Nephron (organoid): ENCODE measurements at regions not wholly inside any gene's neighbourhood (a gene's known extent, or its start where the extent isn't known, plus 50 kb on each side); places are given as distances from the start of the nearest gene placed in this dataset.

Experiments used
- H3K27ac Mint-ChIP-seq, 3 experiments: 2 replicates each; pipeline ENCODE4 v1.8.0; 2020; ENCODE audit warnings: mixed read lengths in 3 of 3, mild to moderate bottlenecking in 2 of 3, moderate library complexity in 1 of 3
- H3K27me3 Mint-ChIP-seq: 2 replicates; pipeline ENCODE4 v1.8.0; 2021; ENCODE audit warnings: low read depth, mild to moderate bottlenecking, moderate library complexity, mixed read lengths
- H3K36me3 Mint-ChIP-seq: 2 replicates; pipeline ENCODE4 v1.8.0; 2020; ENCODE audit warnings: low read depth, mixed read lengths
- H3K4me1 Mint-ChIP-seq: 2 replicates; pipeline ENCODE4 v1.8.0; 2020; ENCODE audit warnings: mixed read lengths
- H3K4me3 Mint-ChIP-seq, 3 experiments: 2 replicates each; pipeline ENCODE4 v1.8.0; 2020; ENCODE audit warnings: mild to moderate bottlenecking in 3 of 3, mixed read lengths in 3 of 3, moderate library complexity in 2 of 3
- H3K9me3 Mint-ChIP-seq: 2 replicates; pipeline ENCODE4 v1.8.0; 2020; ENCODE audit warnings: mixed read lengths
- CTCF ChIP-seq, 3 experiments: fragments of 200-600 bp; sonication (generic); IDR thresholded peaks; one replicate each; pipeline ENCODE4 v1.5.0; 2021; ENCODE audit warnings: antibody characterized with exemption in 3 of 3; ENCODE audit not compliant: unreplicated experiment in 3 of 3

- Mint-ChIP-seq H3K4me1 (no peaks in the 10 kb centered on the region), H3K36me3 (no peaks in the 10 kb centered on the region)
These were observed 963.2 kb downstream of the TRHDE start for GRCh38 chr12:73235387-73235786.

GRCh38 chr12:73240110-73240509, 967.9 kb downstream of the TRHDE start:
- Mint-ChIP-seq H3K4me3 (no peak overlapping the region), H3K27me3 (no peaks in the 10 kb centered on the region), H3K9me3 (peaks cover 5% of the 10 kb centered on the region), H3K27ac (no peak overlapping the region), H3K4me1 (no peaks in the 10 kb centered on the region), H3K36me3 (no peaks in the 10 kb centered on the region)
- TF ChIP-seq CTCF (IDR thresholded peaks at IDR 0.05; ENCODE audit: unreplicated experiment in 3 of 3), result no peak

More at GRCh38 chr12:73235387-73235786, 963.2 kb downstream of the TRHDE start:
- H3K27me3 Mint-ChIP-seq, result no peaks in the 10 kb centered on the region
- H3K9me3 Mint-ChIP-seq, result peaks cover 14% of the 10 kb centered on the region
- H3K27ac Mint-ChIP-seq, result no peak overlapping the region
- no peak overlapping the region for H3K4me3 Mint-ChIP-seq
- TF ChIP-seq CTCF (IDR thresholded peaks at IDR 0.05; ENCODE audit: unreplicated experiment in 3 of 3), result no peak

- Mint-ChIP-seq H3K4me1 (no peaks in the 10 kb centered on the region), H3K27ac (no peak overlapping the region), H3K9me3 (peaks cover 7% of the 10 kb centered on the region), H3K36me3 (peaks cover 3% of the 10 kb centered on the region), H3K4me3 (no peak overlapping the region), H3K27me3 (no peaks in the 10 kb centered on the region)
- no peak for TF ChIP-seq CTCF (IDR thresholded peaks at IDR 0.05; ENCODE audit: unreplicated experiment in 3 of 3)
These were observed 990.7 kb downstream of the TRHDE start for GRCh38 chr12:73262788-73263381.

- Mint-ChIP-seq H3K9me3 (peaks cover 27% of the 10 kb centered on the region), H3K4me1 (no peaks in the 10 kb centered on the region), H3K36me3 (peaks cover 3% of the 10 kb centered on the region), H3K4me3 (no peak overlapping the region), H3K27ac (no peak overlapping the region), H3K27me3 (no peaks in the 10 kb centered on the region)
- no peak for TF ChIP-seq CTCF (IDR thresholded peaks at IDR 0.05; ENCODE audit: unreplicated experiment in 3 of 3)
These were observed 994.0 kb downstream of the TRHDE start for GRCh38 chr12:73266206-73266605.

GRCh38 chr12:73274976-73275375, 1002.8 kb downstream of the TRHDE start:
- H3K9me3 Mint-ChIP-seq, result peaks cover 10% of the 10 kb centered on the region
- no peak for TF ChIP-seq CTCF (IDR thresholded peaks at IDR 0.05; ENCODE audit: unreplicated experiment in 3 of 3)
- H3K27me3 Mint-ChIP-seq, result no peaks in the 10 kb centered on the region
- no peak overlapping the region for H3K27ac Mint-ChIP-seq
- no peaks in the 10 kb centered on the region for H3K4me1 Mint-ChIP-seq
- H3K36me3 Mint-ChIP-seq, result no peaks in the 10 kb centered on the region
- H3K4me3 Mint-ChIP-seq, result no peak overlapping the region

- TF ChIP-seq CTCF (IDR thresholded peaks at IDR 0.05; ENCODE audit: unreplicated experiment in 3 of 3), result no peak
- Mint-ChIP-seq H3K9me3 (peaks cover 1% of the 10 kb centered on the region), H3K36me3 (no peaks in the 10 kb centered on the region), H3K4me1 (no peaks in the 10 kb centered on the region), H3K4me3 (no peak overlapping the region), H3K27ac (no peak overlapping the region), H3K27me3 (no peaks in the 10 kb centered on the region)
These were observed 1005.8 kb downstream of the TRHDE start for GRCh38 chr12:73277971-73278370.
